GM23338 (cell line): ENCODE measurements at regions not wholly inside any gene's neighbourhood (a gene's known extent, or its start where the extent isn't known, plus 50 kb on each side); places are given as distances from the start of the nearest gene placed in this dataset.

Source experiments
- ATAC-seq: fragments of 200-7000 bp; cut with Tn5 transposase; 3 replicates; pipeline ENCODE4 v1.9.1; 2020
- DNase-seq: peaks from one replicate; pipeline ENCODE4 v3.0.0-alpha.2; 2015; ENCODE audit warnings: low spot score
- H2AFZ ChIP-seq: fragments of 200-600 bp; sonication (generic); 2 replicates; pipeline ENCODE4 v1.8.0; 2016; ENCODE audit warnings: antibody characterized with exemption, mild to moderate bottlenecking, moderate library complexity
- H3F3A ChIP-seq: fragments of 200-600 bp; sonication (generic); replicated peaks from 2 replicates; pipeline ENCODE4 v1.8.0; 2017; ENCODE audit warnings: antibody characterized with exemption, mixed run types, low read depth
- H3K27ac ChIP-seq: fragments of 200-600 bp; sonication (generic); 2 replicates; pipeline ENCODE4 v1.6.1; 2016; ENCODE audit warnings: low read depth
- H3K27me3 ChIP-seq: fragments of 200-600 bp; sonication (generic); 2 replicates; pipeline ENCODE4 v1.8.0; 2016; ENCODE audit warnings: mild to moderate bottlenecking, mixed run types, moderate library complexity; ENCODE audit not compliant: insufficient read depth
- H3K36me3 ChIP-seq: fragments of 200-600 bp; sonication (generic); 2 replicates; pipeline ENCODE4 v1.8.0; 2016; ENCODE audit warnings: mild to moderate bottlenecking; ENCODE audit not compliant: insufficient read depth
- H3K4me1 ChIP-seq: fragments of 200-600 bp; sonication (generic); 2 replicates; pipeline ENCODE4 v1.8.0; 2016; ENCODE audit warnings: mild to moderate bottlenecking, moderate library complexity; ENCODE audit not compliant: insufficient read depth
- H3K4me2 ChIP-seq: fragments of 200-600 bp; sonication (generic); 2 replicates; pipeline ENCODE4 v1.7.1; 2017; ENCODE audit warnings: mixed run types
- H3K4me3 ChIP-seq: fragments of 200-600 bp; sonication (generic); 2 replicates; pipeline ENCODE4 v1.6.1; 2016; ENCODE audit warnings: mixed run types
- H3K79me2 ChIP-seq: fragments of 200-600 bp; sonication (generic); replicated peaks from 2 replicates; pipeline ENCODE4 v1.8.0; 2017; ENCODE audit warnings: mild to moderate bottlenecking; ENCODE audit not compliant: insufficient read depth
- H3K9me2 ChIP-seq: fragments of 200-600 bp; sonication (generic); 2 replicates; pipeline ENCODE4 v1.8.0; 2017; ENCODE audit not compliant: insufficient read depth
- H4K20me1 ChIP-seq: fragments of 200-600 bp; sonication (generic); replicated peaks from 2 replicates; pipeline ENCODE4 v1.8.0; 2017; ENCODE audit warnings: mild to moderate bottlenecking; ENCODE audit not compliant: insufficient read depth
- H3K27ac Mint-ChIP-seq: 2 replicates; pipeline ENCODE4 v1.8.0; 2020; ENCODE audit warnings: inconsistent platforms, mild to moderate bottlenecking, moderate library complexity, mixed read lengths
- H3K27me3 Mint-ChIP-seq: 3 replicates; pipeline ENCODE4 v1.8.0; 2022; ENCODE audit warnings: low read depth, mild to moderate bottlenecking, moderate library complexity, mixed read lengths, inconsistent platforms; ENCODE audit not compliant: insufficient read depth, poor library complexity
- H3K36me3 Mint-ChIP-seq: 3 replicates; pipeline ENCODE4 v1.8.0; 2021; ENCODE audit warnings: low read depth, mild to moderate bottlenecking, inconsistent platforms, moderate library complexity, mixed read lengths
- H3K4me1 Mint-ChIP-seq: 3 replicates; pipeline ENCODE4 v1.8.0; 2020; ENCODE audit warnings: mild to moderate bottlenecking, inconsistent platforms, mixed read lengths
- H3K4me3 Mint-ChIP-seq: 3 replicates; pipeline ENCODE4 v1.8.0; 2021; ENCODE audit warnings: moderate library complexity, mild to moderate bottlenecking, inconsistent platforms, mixed read lengths
- H3K9me3 Mint-ChIP-seq: 3 replicates; pipeline ENCODE4 v1.8.0; 2020; ENCODE audit warnings: moderate library complexity, mild to moderate bottlenecking, inconsistent platforms, mixed read lengths
- CREB1 ChIP-seq: fragments of 250-450 bp; sonication (Bioruptor Pico); IDR thresholded peaks from 2 replicates; pipeline ENCODE4 v1.5.0; 2020; ENCODE audit warnings: low read depth, mild to moderate bottlenecking, moderate library complexity
- CTCF ChIP-seq, 2 experiments: fragments of 200-600 bp in 1 of 2; sonication (generic) in 1 of 2; conservative IDR thresholded peaks; 2 replicates each; pipeline versions ENCODE4 v1.5.1 to v1.6.1; 2016 to 2017; ENCODE audit warnings: antibody characterized with exemption in 2 of 2, low read depth in 2 of 2, mild to moderate bottlenecking in 2 of 2, moderate library complexity in 1 of 2
- EZH2 ChIP-seq: fragments of 200-600 bp; sonication (generic); IDR thresholded peaks from one replicate; pipeline ENCODE4 v1.8.0; 2017; ENCODE audit warnings: antibody characterized with exemption, mild to moderate bottlenecking, low read depth; ENCODE audit not compliant: unreplicated experiment
- EZH2phosphoT487 ChIP-seq: fragments of 200-600 bp; sonication (generic); IDR thresholded peaks from one replicate; pipeline ENCODE4 v1.8.1; 2018; ENCODE audit warnings: antibody characterized with exemption; ENCODE audit not compliant: unreplicated experiment
- JUNB ChIP-seq: IDR thresholded peaks from one replicate; pipeline ENCODE4 v1.6.1; 2016; ENCODE audit warnings: antibody characterized with exemption; ENCODE audit not compliant: unreplicated experiment
- NANOG ChIP-seq: IDR thresholded peaks from 2 replicates; pipeline ENCODE4 v1.6.1; 2016; ENCODE audit warnings: antibody characterized with exemption, borderline replicate concordance
- POLR2AphosphoS5 ChIP-seq: IDR thresholded peaks from 2 replicates; pipeline ENCODE4 v1.6.1; 2016; ENCODE audit warnings: antibody characterized with exemption, low read depth
- REST ChIP-seq: IDR thresholded peaks from one replicate; pipeline ENCODE4 v1.6.1; 2018; ENCODE audit warnings: antibody characterized with exemption; ENCODE audit not compliant: unreplicated experiment
- STAT1 ChIP-seq: IDR thresholded peaks from one replicate; pipeline ENCODE4 v1.6.1; 2016; ENCODE audit warnings: antibody characterized with exemption; ENCODE audit not compliant: unreplicated experiment
- ZNF114 ChIP-seq: fragments of 250-450 bp; sonication (Bioruptor Pico); IDR thresholded peaks from 2 replicates; pipeline ENCODE4 v1.5.0; 2020; ENCODE audit warnings: mild to moderate bottlenecking, moderate library complexity
- ZNF331 ChIP-seq: fragments of 250-450 bp; sonication (Bioruptor Pico); IDR thresholded peaks from 2 replicates; pipeline ENCODE4 v1.5.0; 2020; ENCODE audit warnings: low read depth, mild to moderate bottlenecking, moderate library complexity
- TF ChIP-seq, protein P1 (sequence below): fragments of 250-450 bp; sonication (Bioruptor Pico); IDR thresholded peaks from 2 replicates; pipeline ENCODE4 v1.5.0; 2020; ENCODE audit warnings: mild to moderate bottlenecking, moderate library complexity
- TF ChIP-seq, protein P2 (sequence below): IDR thresholded peaks from 2 replicates; pipeline ENCODE4 v1.6.1; 2016; ENCODE audit warnings: antibody characterized with exemption

DNA sequence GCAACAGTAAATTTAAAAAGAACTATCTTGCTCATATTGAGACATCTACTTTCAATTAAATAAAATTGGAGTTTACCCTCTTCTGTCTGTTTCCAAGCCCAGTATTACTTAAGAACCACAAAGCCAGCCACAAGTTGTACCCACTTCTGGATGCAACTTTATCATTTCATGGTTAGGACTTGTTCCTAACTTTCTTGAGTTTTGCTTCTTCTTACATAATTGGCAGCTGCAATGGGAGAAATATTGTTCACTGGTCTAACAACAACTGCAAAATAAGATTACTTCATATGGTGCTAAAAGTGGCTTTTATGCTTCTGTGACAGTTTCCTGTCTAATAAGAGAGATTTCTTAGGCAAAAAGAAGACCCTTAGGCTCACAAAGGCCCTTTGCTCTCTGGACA lies 240.6 kb downstream of the OTOL1 start:
- Mint-ChIP-seq H3K4me1 (no peaks in the 10 kb centered on the region), H3K36me3 (no peaks in the 10 kb centered on the region), H3K9me3 (no peaks in the 10 kb centered on the region), H3K4me3 (no peak overlapping the region), H3K27me3 (no peaks in the 10 kb centered on the region), H3K27ac (no peak overlapping the region)
- Histone ChIP-seq H3K27ac (no peak overlapping the region), H3F3A (no peaks in the 10 kb centered on the region), H3K9me2 (no peaks in the 10 kb centered on the region), H2AFZ (no peak overlapping the region), H3K4me3 (no peak overlapping the region), H3K27me3 (no peaks in the 10 kb centered on the region), H3K36me3 (no peaks in the 10 kb centered on the region), H3K4me1 (no peaks in the 10 kb centered on the region), H4K20me1 (no peaks in the 10 kb centered on the region), H3K4me2 (no peak overlapping the region), H3K79me2 (no peaks in the 10 kb centered on the region)
- DNase-seq (no peak), ATAC-seq (no peak)
- no peak for TF ChIP-seq NANOG
- TF ChIP-seq CTCF (conservative IDR thresholded peaks at IDR 0.05; ENCODE audit: low read depth in 2 of 2): no peak
- no peak for TF ChIP-seq EZH2
- no peak for TF ChIP-seq CREB1 (CRISPR knock-in tag)
- no peak for TF ChIP-seq EZH2phosphoT487
- no peak for TF ChIP-seq ZNF114 (CRISPR knock-in tag)
- TF ChIP-seq, protein P1, sequence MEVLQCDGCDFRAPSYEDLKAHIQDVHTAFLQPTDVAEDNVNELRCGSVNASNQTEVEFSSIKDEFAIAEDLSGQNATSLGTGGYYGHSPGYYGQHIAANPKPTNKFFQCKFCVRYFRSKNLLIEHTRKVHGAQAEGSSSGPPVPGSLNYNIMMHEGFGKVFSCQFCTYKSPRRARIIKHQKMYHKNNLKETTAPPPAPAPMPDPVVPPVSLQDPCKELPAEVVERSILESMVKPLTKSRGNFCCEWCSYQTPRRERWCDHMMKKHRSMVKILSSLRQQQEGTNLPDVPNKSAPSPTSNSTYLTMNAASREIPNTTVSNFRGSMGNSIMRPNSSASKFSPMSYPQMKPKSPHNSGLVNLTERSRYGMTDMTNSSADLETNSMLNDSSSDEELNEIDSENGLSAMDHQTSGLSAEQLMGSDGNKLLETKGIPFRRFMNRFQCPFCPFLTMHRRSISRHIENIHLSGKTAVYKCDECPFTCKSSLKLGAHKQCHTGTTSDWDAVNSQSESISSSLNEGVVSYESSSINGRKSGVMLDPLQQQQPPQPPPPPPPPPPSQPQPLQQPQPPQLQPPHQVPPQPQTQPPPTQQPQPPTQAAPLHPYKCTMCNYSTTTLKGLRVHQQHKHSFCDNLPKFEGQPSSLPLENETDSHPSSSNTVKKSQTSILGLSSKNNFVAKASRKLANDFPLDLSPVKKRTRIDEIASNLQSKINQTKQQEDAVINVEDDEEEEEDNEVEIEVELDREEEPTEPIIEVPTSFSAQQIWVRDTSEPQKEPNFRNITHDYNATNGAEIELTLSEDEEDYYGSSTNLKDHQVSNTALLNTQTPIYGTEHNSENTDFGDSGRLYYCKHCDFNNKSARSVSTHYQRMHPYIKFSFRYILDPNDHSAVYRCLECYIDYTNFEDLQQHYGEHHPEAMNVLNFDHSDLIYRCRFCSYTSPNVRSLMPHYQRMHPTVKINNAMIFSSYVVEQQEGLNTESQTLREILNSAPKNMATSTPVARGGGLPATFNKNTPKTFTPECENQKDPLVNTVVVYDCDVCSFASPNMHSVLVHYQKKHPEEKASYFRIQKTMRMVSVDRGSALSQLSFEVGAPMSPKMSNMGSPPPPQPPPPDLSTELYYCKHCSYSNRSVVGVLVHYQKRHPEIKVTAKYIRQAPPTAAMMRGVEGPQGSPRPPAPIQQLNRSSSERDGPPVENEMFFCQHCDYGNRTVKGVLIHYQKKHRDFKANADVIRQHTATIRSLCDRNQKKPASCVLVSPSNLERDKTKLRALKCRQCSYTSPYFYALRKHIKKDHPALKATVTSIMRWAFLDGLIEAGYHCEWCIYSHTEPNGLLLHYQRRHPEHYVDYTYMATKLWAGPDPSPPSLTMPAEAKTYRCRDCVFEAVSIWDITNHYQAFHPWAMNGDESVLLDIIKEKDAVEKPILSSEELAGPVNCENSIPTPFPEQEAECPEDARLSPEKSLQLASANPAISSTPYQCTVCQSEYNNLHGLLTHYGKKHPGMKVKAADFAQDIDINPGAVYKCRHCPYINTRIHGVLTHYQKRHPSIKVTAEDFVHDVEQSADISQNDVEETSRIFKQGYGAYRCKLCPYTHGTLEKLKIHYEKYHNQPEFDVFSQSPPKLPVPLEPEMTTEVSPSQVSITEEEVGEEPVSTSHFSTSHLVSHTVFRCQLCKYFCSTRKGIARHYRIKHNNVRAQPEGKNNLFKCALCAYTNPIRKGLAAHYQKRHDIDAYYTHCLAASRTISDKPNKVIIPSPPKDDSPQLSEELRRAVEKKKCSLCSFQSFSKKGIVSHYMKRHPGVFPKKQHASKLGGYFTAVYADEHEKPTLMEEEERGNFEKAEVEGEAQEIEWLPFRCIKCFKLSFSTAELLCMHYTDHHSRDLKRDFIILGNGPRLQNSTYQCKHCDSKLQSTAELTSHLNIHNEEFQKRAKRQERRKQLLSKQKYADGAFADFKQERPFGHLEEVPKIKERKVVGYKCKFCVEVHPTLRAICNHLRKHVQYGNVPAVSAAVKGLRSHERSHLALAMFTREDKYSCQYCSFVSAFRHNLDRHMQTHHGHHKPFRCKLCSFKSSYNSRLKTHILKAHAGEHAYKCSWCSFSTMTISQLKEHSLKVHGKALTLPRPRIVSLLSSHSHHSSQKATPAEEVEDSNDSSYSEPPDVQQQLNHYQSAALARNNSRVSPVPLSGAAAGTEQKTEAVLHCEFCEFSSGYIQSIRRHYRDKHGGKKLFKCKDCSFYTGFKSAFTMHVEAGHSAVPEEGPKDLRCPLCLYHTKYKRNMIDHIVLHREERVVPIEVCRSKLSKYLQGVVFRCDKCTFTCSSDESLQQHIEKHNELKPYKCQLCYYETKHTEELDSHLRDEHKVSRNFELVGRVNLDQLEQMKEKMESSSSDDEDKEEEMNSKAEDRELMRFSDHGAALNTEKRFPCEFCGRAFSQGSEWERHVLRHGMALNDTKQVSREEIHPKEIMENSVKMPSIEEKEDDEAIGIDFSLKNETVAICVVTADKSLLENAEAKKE (CRISPR knock-in tag): no peak
- no peak for TF ChIP-seq JUNB
- no peak for TF ChIP-seq STAT1
- TF ChIP-seq POLR2AphosphoS5: no peak
- TF ChIP-seq, protein P2, sequence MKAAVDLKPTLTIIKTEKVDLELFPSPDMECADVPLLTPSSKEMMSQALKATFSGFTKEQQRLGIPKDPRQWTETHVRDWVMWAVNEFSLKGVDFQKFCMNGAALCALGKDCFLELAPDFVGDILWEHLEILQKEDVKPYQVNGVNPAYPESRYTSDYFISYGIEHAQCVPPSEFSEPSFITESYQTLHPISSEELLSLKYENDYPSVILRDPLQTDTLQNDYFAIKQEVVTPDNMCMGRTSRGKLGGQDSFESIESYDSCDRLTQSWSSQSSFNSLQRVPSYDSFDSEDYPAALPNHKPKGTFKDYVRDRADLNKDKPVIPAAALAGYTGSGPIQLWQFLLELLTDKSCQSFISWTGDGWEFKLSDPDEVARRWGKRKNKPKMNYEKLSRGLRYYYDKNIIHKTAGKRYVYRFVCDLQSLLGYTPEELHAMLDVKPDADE: no peak
- TF ChIP-seq ZNF331 (CRISPR knock-in tag): no peak
- no peak for TF ChIP-seq REST
